ENCODE measurements at regions not wholly inside any gene's neighbourhood (a gene's known extent, or its start where the extent isn't known, plus 50 kb on each side); places are given as distances from the start of the nearest gene placed in this dataset.

GRCh38 chr16:86133847-86134375 is 234.9 kb downstream of the IRF8 start:
- TF ChIP-seq CTCF (IDR thresholded peaks at IDR 0.05) (no peak), POLR2A (IDR thresholded peaks at IDR 0.05) (no peak), EP300 (IDR thresholded peaks at IDR 0.05) (no peak)
